Loucy (cell line): ENCODE measurements at regions not wholly inside any gene's neighbourhood (a gene's known extent, or its start where the extent isn't known, plus 50 kb on each side); places are given as distances from the start of the nearest gene placed in this dataset.
"Not testable (repeated sequence)": the region's sequence is repeated elsewhere in the genome, so short reads cannot be mapped to it uniquely, and the experiment has no call there.

ENCODE experiments used
- CTCF ChIP-seq: fragments of 200-600 bp; sonication (generic); conservative IDR thresholded peaks from 2 replicates; pipeline ENCODE4 v1.5.1; 2014; ENCODE audit warnings: mild to moderate bottlenecking, antibody characterized with exemption, low read length
- EZH2phosphoT487 ChIP-seq: fragments of 200-600 bp; IDR thresholded peaks from 2 replicates; pipeline ENCODE4 v1.6.1; 2018; ENCODE audit warnings: antibody characterized with exemption, mild to moderate bottlenecking, moderate library complexity, borderline replicate concordance

- not testable (repeated sequence) for TF ChIP-seq CTCF, EZH2phosphoT487
Observed at GRCh38 chr12:91243177-91243576, 60.6 kb upstream of the DCN start.
